VCaP (cell line): ENCODE measurements at regions not wholly inside any gene's neighbourhood (a gene's known extent, or its start where the extent isn't known, plus 50 kb on each side); places are given as distances from the start of the nearest gene placed in this dataset.

ENCODE experiments used
- H3K27ac ChIP-seq: fragments of 450-650 bp; 2 replicates; pipeline ENCODE4 v1.5.1; 2017
- TF ChIP-seq, protein P1 (sequence below): fragments of 450-650 bp; conservative IDR thresholded peaks from 2 replicates; pipeline ENCODE4 v1.5.1; 2017; ENCODE audit warnings: mild to moderate bottlenecking, moderate library complexity

DNA sequence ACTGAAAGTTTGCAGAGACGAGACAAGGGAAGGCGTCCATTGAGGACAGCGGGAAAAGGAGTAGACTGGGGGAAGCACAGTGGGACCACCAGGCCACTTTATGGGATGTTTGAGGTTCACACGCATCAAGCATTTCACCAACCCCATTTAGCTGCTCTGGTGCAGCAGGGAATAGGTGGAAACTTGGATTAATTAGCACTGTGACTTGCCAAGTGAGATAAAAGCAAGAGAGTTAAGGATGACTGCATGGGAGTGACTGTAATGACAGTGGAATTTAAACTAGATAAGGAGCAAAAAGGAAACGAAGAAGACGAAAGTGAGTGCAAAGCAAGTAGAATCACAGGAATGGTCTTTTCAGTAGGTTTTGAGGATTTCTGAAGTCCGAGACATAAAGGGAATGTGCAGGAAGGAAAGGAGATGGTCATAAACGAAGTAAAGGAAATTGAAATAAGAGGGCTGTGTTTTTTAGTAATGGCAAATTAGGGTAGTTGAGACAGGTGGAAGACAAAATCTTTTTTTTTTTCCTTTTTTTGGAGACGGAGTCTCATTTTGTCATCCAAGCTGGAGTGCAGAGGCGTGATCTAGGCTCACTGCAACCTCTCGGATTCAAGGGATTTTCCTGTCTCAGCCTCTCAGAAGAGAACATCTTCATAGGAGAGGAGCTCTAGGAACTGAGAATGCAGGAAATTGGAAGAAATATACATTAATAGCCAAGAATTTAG, 119.0 kb upstream of the MAP9 start:
- TF ChIP-seq, protein P1, sequence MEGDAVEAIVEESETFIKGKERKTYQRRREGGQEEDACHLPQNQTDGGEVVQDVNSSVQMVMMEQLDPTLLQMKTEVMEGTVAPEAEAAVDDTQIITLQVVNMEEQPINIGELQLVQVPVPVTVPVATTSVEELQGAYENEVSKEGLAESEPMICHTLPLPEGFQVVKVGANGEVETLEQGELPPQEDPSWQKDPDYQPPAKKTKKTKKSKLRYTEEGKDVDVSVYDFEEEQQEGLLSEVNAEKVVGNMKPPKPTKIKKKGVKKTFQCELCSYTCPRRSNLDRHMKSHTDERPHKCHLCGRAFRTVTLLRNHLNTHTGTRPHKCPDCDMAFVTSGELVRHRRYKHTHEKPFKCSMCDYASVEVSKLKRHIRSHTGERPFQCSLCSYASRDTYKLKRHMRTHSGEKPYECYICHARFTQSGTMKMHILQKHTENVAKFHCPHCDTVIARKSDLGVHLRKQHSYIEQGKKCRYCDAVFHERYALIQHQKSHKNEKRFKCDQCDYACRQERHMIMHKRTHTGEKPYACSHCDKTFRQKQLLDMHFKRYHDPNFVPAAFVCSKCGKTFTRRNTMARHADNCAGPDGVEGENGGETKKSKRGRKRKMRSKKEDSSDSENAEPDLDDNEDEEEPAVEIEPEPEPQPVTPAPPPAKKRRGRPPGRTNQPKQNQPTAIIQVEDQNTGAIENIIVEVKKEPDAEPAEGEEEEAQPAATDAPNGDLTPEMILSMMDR = no peak
- no peak overlapping the region for H3K27ac ChIP-seq

DNA sequence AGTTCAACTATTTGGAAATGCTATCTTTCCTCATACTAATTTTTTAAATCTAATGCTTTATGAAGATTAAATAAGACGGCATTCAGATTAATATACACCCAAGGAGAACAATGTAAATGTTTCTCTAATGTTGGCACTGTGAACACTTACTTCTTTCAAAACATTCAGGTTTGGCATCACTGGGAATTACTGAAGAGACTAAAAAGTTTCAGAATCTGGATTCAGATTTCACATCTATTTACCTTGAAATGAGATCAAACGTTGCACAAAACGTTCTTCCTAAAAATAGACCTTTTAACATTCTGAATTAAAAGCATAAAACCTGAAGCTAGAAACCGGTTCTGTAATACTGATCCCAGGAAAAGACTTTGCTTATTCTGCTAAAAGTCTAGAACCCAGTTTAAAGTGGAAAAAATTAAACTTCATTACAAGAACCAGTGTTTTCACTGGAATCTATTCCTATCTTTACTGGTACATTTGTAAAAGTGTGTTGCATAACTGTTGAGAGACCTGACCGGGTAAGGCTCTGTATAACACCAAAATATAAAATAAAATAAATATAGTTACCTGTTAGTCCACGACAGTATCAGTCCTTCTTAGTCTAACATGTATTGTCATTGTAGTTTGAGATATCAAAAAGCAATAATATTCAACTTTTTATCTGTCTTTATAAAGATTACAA, 117.4 kb upstream of the MAP9 start:
- no peak overlapping the region for H3K27ac ChIP-seq
- TF ChIP-seq, protein P1 = no peak

DNA sequence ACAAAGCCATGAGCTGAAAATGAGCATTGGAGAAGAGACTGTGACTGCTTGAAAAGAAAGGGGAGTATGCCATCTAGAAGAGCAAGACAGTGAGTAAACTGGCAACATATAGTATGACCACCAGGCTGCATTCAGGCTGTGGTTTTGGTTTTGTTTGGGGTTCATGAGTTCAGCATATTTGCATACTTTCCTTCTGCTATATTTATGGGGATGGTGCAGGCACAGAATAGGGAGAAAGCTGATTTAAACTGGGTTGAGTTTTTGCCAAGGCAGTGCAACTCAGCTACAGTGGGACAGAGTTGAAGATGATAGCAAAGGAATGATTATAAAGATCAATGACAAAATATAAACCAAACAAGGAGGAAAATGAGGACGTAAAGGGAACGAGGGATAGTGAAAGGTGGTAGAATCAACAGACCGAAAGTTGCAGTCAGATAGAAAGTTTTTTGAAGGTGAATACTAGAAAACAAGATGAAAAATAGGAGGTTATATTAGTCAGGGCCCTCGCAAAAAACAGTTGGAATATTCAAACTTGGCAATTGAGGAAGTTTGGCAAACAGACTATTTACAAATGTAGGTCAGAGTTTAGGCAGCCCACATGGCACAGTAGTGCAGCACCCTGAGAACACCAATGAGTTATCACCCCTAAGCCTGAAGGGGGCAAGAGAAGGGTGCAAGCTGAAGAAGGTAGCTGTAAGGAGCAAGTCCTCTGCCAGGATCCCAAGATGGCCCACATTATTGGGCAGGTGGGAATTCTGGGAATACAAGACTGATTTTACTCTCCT, 114.8 kb upstream of the MAP9 start:
- H3K27ac ChIP-seq = no peak overlapping the region
- TF ChIP-seq, protein P1 = no peak

DNA sequence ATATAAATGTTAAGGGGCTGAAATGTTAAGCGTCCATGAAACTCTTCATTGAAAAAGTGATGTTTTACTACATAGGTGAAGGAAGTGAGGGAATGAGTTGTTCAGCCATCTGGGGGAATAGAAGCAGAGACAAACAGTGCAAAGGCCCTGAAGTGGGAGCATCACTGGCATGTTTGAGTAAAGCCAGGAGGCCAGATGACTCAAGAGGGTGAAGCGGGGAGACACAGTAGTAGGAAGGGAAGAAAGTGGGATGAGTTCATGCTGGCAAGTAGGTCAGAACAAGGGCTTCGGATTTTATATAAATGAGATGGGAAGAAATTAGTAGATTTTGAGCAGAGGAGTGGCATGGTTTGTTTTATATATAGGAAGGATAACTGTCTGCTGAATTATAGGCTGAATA, 112.5 kb upstream of the MAP9 start:
- no peak overlapping the region; the same call in 1 of the 2 replicates for H3K27ac ChIP-seq
- TF ChIP-seq, protein P1 = no peak

DNA sequence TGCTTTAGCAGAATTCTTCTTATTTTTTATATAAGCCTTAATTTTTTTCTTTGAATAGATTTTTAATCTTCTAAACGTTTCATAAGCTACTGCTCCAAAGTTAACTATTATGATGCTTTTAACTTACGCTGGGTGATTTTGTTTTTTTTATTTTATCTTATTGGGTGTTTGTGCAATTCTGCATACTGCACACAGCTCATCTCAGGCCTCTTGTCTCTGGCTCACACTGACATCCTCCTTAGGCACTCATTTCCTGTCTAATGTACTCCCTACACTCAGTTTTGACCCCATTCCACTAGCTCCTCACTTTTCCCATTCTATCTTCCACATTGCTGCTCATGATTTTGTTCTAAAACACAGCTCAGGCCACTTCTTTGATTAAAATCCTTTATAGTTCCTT, 111.9 kb upstream of the MAP9 start:
- no peak overlapping the region; the same call in 1 of the 2 replicates for H3K27ac ChIP-seq
- TF ChIP-seq, protein P1 = no peak

DNA sequence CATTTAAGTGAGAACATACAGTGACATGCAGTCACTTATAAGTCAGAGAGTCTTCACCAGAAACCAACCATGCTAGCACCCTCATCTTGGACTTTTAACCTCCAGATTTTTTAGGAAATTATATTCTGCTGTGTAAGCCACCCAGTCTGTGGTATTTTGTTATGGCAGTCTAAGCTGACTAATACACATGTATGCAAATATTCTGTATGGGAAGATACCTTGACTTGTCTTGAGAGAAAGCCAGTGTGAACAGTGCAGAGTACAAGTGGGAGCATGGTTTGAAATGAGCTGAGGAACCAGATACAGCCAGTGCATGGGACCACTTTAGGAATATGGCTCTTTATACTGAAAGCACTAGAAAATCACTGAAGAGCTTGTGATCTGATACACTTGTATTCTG, 110.4 kb upstream of the MAP9 start:
- H3K27ac ChIP-seq = no peak overlapping the region
- TF ChIP-seq, protein P1 = no peak

DNA sequence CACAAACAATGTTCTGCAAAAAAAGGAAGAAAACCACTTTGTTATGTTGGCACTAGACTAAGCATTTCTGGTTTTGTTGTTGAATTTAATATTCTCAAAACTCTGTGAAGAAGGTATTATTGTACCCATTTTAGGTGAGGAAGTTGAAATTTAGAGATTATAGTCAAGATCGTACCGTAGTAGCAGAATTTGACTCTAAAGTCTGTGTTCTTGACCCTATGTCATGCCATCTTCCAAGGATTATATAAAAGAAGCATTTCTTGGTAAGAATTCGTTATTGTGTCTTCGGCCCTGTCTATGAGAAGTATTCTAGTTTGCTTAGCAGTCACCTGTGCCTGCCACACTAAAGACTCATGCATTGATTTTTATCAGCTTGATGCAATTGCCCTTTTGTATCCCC, 104.4 kb upstream of the MAP9 start:
- H3K27ac ChIP-seq = no peak overlapping the region
- TF ChIP-seq, protein P1 = no peak
